ENCODE measurements at regions not wholly inside any gene's neighbourhood (a gene's known extent, or its start where the extent isn't known, plus 50 kb on each side); places are given as distances from the start of the nearest gene placed in this dataset.
"Not testable (repeated sequence)": the region's sequence is repeated elsewhere in the genome, so short reads cannot be mapped to it uniquely, and the experiment has no call there.

DNA sequence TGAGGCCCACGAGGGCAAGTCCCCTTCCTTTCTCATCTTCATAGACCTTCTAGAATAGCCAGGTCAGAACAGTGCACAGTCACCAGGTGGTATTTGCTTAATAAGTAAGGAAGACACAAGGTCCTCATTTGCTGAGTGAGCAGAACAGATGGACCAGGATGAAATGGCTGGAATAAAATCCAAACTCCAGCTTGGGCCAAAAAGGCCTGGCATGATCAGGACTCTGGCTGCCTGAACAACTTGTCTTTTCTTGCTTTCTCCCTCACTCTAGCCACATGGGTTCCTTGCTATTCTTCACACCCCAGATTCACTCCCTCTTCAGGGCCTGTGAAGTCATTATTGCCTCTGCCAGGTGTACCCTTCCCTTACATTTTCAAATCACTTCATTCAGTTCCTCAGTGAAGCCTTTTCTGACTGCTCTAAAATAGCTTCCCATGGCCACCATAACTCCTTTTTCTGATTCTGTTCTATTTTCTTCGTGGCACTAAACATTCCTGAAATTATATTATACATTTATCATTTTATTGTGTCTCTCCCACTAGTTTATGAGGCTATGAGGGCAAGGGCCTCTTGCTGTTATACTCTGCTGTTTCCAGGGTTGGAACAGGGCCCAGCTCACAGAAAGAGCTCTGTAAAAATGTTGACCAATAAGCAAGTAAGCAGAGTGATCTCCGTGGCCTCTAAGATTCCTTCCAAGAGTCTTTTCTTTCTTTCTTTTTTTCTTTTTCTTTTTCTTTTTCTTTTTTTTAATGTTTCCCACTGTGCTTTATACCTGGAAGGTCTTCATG is 150.8 kb downstream of the TTC8 start:
- Histone ChIP-seq H3K27ac (no peak overlapping the region), H3K9me3 (no peaks in the 10 kb centered on the region), H3K27me3 (peaks cover 3 to 10% (median 6%) of the 10 kb centered on the region in 3 donors), H3K36me3 (no peaks in the 10 kb centered on the region), H3K4me1 (no peaks in the 10 kb centered on the region), H3K4me3 (no peak overlapping the region)
- in situ Hi-C loops (cut with MboI; ENCODE audit: low sequenced_read_pairs in 4 of 4) (no loop called here), intact Hi-C loops (cut with DNase I; ENCODE audit: low total_unique reads) (no loop called here)
- no peak for TF ChIP-seq POLR2A (IDR thresholded peaks at IDR 0.05)
- TF ChIP-seq, protein P1, sequence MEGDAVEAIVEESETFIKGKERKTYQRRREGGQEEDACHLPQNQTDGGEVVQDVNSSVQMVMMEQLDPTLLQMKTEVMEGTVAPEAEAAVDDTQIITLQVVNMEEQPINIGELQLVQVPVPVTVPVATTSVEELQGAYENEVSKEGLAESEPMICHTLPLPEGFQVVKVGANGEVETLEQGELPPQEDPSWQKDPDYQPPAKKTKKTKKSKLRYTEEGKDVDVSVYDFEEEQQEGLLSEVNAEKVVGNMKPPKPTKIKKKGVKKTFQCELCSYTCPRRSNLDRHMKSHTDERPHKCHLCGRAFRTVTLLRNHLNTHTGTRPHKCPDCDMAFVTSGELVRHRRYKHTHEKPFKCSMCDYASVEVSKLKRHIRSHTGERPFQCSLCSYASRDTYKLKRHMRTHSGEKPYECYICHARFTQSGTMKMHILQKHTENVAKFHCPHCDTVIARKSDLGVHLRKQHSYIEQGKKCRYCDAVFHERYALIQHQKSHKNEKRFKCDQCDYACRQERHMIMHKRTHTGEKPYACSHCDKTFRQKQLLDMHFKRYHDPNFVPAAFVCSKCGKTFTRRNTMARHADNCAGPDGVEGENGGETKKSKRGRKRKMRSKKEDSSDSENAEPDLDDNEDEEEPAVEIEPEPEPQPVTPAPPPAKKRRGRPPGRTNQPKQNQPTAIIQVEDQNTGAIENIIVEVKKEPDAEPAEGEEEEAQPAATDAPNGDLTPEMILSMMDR (IDR thresholded peaks at IDR 0.05 in 4 of 5, conservative IDR thresholded peaks at IDR 0.05 in 1 of 5) = no peak
- DNase-seq (no peak), ATAC-seq (no peak)

DNA sequence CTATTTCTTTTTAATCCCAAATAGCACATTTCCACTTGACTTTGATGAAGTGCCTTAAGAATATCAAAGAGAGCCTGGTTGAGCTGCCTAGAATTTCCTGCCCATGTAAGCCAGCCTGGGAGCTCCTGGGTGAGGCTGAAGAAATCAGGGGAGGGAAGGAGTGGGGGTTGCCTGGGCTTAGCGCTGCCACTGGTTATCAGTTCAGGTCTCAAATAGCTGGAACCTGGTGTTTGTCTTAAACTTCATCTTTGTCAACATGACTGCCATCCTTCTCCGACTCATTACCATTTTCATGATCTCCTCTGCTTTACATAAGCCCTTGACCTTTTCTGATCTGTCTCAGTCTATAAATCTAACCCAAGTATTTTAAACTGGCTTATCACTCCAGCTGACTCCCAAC is 151.5 kb downstream of the TTC8 start:
- no peak for ATAC-seq
- no peaks in the 10 kb centered on the region for H3K9me3 ChIP-seq
- no peaks in the 10 kb centered on the region for H3K4me1 ChIP-seq
- H3K27ac ChIP-seq = no peak overlapping the region
- no peaks in the 10 kb centered on the region for H3K36me3 ChIP-seq
- in situ Hi-C loops (cut with MboI; ENCODE audit: low sequenced_read_pairs in 4 of 4) = no loop called here
- no peak overlapping the region for H3K4me3 ChIP-seq
- TF ChIP-seq, protein P1 (IDR thresholded peaks at IDR 0.05 in 4 of 5, conservative IDR thresholded peaks at IDR 0.05 in 1 of 5) = no peak
- no peak for TF ChIP-seq POLR2A (IDR thresholded peaks at IDR 0.05)
- intact Hi-C loops (cut with DNase I; ENCODE audit: low total_unique reads) = no loop called here
- no peak for DNase-seq
- peaks cover 3 to 10% (median 6%) of the 10 kb centered on the region in 3 donors for H3K27me3 ChIP-seq

DNA sequence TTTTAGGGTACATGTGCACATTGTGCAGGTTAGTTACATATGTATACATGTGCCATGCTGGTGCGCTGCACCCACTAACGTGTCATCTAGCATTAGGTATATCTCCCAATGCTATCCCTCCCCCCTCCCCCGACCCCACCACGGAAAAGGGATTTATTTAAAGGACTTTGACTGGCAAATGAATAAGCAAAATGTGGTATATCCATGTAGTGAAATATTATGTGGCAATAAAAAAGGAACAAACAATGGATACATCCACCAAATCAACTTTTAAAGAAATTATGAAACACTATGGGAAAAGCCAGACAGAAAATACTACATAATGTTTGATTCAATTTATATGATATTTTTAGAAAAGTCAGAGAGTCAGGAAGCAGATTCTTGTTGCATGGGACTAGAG is 156.5 kb downstream of the TTC8 start:
- H3K4me3 ChIP-seq; in situ Hi-C loops (cut with MboI; ENCODE audit: low sequenced_read_pairs in 4 of 4); intact Hi-C loops (cut with DNase I; ENCODE audit: low total_unique reads); H3K27ac ChIP-seq; H3K4me1 ChIP-seq; ATAC-seq; H3K9me3 ChIP-seq; H3K36me3 ChIP-seq; DNase-seq: not testable (repeated sequence)
- H3K27me3 ChIP-seq = peaks cover 6 to 10% (median 7%) of the 10 kb centered on the region in 3 donors

DNA sequence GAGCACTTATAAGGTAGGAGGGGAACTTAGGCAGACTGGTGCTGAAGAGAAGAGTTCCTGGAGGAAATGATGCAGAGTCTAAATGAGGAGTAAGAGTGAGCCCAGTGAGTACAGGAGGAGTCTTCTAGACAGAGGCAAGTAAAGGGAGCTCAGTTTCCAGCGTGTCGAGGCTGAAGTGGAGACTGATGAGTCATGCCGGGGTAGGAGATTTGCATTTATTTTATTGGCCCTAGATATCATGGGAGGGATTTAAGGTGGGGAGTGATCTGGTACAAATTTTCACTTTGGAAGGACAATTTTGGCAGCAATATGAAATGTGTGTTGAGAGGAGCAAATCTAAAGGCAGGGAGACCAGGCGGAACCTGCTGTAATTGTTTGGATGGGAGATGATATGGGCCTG is 157.5 kb downstream of the TTC8 start:
- Histone ChIP-seq H3K36me3 (no peaks in the 10 kb centered on the region), H3K27ac (no peak overlapping the region), H3K9me3 (no peaks in the 10 kb centered on the region), H3K4me1 (no peaks in the 10 kb centered on the region), H3K4me3 (no peak overlapping the region), H3K27me3 (peaks cover 6 to 10% (median 7%) of the 10 kb centered on the region in 3 donors)
- no peak for TF ChIP-seq POLR2A (IDR thresholded peaks at IDR 0.05)
- TF ChIP-seq, protein P1 (IDR thresholded peaks at IDR 0.05 in 4 of 5, conservative IDR thresholded peaks at IDR 0.05 in 1 of 5) = no peak
- in situ Hi-C loops (cut with MboI; ENCODE audit: low sequenced_read_pairs in 4 of 4) = no loop called here
- DNase-seq (no peak), ATAC-seq (no peak)
- intact Hi-C loops (cut with DNase I; ENCODE audit: low total_unique reads) = no loop called here

DNA sequence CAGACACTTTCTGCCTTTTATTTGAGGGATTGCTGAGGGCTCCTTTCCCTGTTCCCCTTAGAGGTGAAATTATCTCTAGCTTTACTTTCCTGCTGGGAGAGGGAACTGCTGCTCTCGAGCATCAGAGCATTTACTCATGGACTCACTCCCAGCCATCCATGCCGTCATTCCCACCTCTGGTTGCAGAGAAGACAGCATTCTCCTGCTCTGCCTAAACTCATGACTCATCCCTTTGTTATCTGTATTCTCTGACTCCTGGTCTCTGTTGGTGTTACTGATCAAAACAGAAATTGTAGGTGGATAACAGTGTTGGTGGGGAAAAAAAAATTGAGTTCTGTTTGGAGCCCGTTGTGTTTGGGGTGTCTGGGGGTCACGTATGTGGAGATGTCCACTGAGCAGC is 159.3 kb downstream of the TTC8 start:
- Histone ChIP-seq H3K27me3 (peaks cover 0 to 7% (median 6%) of the 10 kb centered on the region in 3 donors), H3K36me3 (no peaks in the 10 kb centered on the region), H3K27ac (no peak overlapping the region), H3K9me3 (no peaks in the 10 kb centered on the region), H3K4me1 (no peaks in the 10 kb centered on the region), H3K4me3 (no peak overlapping the region)
- in situ Hi-C loops (cut with MboI; ENCODE audit: low sequenced_read_pairs in 4 of 4) = no loop called here
- TF ChIP-seq, protein P1 (IDR thresholded peaks at IDR 0.05 in 4 of 5, conservative IDR thresholded peaks at IDR 0.05 in 1 of 5) = no peak
- TF ChIP-seq POLR2A (IDR thresholded peaks at IDR 0.05) = no peak
- DNase-seq = no peak
- ATAC-seq = no peak
- intact Hi-C loops (cut with DNase I; ENCODE audit: low total_unique reads) = no loop called here

Measured in gastrocnemius medialis (tissue), 4 donors.